ENCODE measurements at regions not wholly inside any gene's neighbourhood (a gene's known extent, or its start where the extent isn't known, plus 50 kb on each side); places are given as distances from the start of the nearest gene placed in this dataset.

- no peak for TF ChIP-seq CTCF (IDR thresholded peaks at IDR 0.05; ENCODE audit: borderline replicate concordance)
- Histone ChIP-seq H3K36me3 (no peaks in the 10 kb centered on the region), H3K27me3 (ENCODE audit: low read depth) (peaks cover 22% of the 10 kb centered on the region), H3K9me3 (replicated peaks) (no peaks in the 10 kb centered on the region), H3K27ac (replicated peaks) (no peak overlapping the region), H3K4me3 (no peak overlapping the region), H3K4me1 (no peaks in the 10 kb centered on the region)
- DNase-seq: no peak
- intact Hi-C loops (cut with micrococcal nuclease): no loop called here
Observed at GRCh38 chr5:38154615-38155204, 103.6 kb upstream of the EGFLAM start.

- no peak for TF ChIP-seq CTCF (IDR thresholded peaks at IDR 0.05; ENCODE audit: borderline replicate concordance)
Observed at GRCh38 chr5:38151878-38152277, 106.5 kb upstream of the EGFLAM start.

DNA sequence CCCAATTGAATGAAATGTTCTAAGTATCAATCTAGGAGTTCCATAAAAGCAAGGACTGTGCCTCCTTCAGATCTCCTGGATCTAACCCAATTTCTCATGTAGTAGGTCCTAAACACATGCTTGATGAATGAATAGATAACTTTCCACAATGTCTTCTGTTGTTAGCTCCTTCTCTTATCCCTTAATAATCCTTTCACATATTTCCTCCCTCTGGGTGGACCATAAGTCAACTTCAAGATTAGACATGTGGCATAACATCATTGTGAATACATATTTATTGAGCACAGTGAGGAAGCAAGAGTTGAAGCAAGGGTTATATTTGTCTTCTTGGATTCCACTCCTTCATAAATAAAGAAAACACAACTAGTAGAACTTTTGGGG lies 108.6 kb upstream of the EGFLAM start:
- intact Hi-C loops (cut with micrococcal nuclease): no loop called here
- H3K27me3 ChIP-seq (ENCODE audit: low read depth): peaks cover 18% of the 10 kb centered on the region
- H3K27ac ChIP-seq (replicated peaks): no peak overlapping the region
- no peak overlapping the region for H3K4me3 ChIP-seq
- no peaks in the 10 kb centered on the region for H3K36me3 ChIP-seq
- H3K4me1 ChIP-seq: no peaks in the 10 kb centered on the region
- no peaks in the 10 kb centered on the region for H3K9me3 ChIP-seq (replicated peaks)
- DNase-seq: no peak
- no peak for TF ChIP-seq CTCF (IDR thresholded peaks at IDR 0.05; ENCODE audit: borderline replicate concordance)

More at GRCh38 chr5:38151878-38152277, 106.5 kb upstream of the EGFLAM start:
- no peak for DNase-seq
- no peak overlapping the region for H3K27ac ChIP-seq (replicated peaks)
- H3K27me3 ChIP-seq (ENCODE audit: low read depth): peaks cover 22% of the 10 kb centered on the region
- H3K36me3 ChIP-seq: no peaks in the 10 kb centered on the region
- no peaks in the 10 kb centered on the region for H3K4me1 ChIP-seq
- H3K4me3 ChIP-seq: no peak overlapping the region
- intact Hi-C loops (cut with micrococcal nuclease): no loop called here
- no peaks in the 10 kb centered on the region for H3K9me3 ChIP-seq (replicated peaks)

DNA sequence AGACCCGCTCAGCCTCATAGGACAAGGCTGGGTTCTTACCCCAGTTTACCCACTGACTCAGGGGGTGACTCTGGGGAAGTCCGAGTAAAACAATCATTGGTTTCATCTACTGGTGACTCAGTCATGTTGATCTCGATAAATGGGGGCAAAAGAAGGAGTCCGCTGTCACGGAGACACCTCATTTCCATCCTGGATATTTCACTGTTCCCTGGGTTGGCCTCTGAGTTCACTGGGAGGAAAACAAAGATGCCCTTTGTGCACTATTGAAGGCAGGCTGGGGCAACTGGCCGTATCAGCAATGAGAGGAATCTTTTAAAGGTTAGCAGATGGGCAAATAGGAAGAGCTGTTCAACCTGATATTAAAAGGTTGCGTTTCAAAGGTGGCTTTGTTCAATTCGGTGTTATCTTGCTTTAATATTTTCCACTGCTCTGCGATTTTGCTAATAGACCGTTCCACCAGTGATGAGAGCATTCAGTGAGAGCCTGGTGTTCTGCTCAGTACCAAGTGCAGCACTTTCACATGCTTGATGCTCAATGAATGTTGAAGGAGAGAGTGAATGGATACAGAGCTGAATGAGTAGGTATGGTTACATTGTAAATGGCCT lies 110.2 kb upstream of the EGFLAM start:
- no peak for TF ChIP-seq CTCF (IDR thresholded peaks at IDR 0.05; ENCODE audit: borderline replicate concordance)
- Histone ChIP-seq H3K4me1 (no peaks in the 10 kb centered on the region), H3K27ac (replicated peaks) (no peak overlapping the region), H3K36me3 (no peaks in the 10 kb centered on the region), H3K4me3 (no peak overlapping the region), H3K27me3 (ENCODE audit: low read depth) (peaks cover 12% of the 10 kb centered on the region), H3K9me3 (replicated peaks) (no peaks in the 10 kb centered on the region)
- no peak for DNase-seq
- intact Hi-C loops (cut with micrococcal nuclease): no loop called here

DNA sequence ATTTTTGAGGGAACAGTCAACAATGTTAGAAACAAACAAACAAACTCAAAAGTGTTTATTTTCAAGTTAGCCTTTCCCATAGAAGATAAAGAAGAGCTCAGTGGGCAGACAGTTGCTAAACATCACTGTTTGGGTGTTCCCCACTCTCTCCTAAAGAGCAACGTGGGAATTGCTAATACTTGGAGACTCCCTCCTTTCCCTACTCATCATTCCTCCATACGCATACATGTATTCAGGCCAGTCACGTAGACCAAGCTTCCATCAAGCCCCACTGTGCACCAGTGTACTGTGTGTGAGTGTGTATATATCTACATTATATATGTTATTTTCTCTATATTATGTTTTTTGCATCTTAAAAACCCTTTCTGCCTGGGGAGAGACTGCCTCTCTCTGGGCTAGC lies 115.0 kb upstream of the EGFLAM start:
- Histone ChIP-seq H3K4me1 (no peaks in the 10 kb centered on the region), H3K4me3 (no peak overlapping the region), H3K36me3 (no peaks in the 10 kb centered on the region), H3K9me3 (replicated peaks) (no peaks in the 10 kb centered on the region), H3K27ac (replicated peaks) (no peak overlapping the region), H3K27me3 (ENCODE audit: low read depth) (peaks cover 5% of the 10 kb centered on the region)
- DNase-seq: no peak
- intact Hi-C loops (cut with micrococcal nuclease): no loop called here
- TF ChIP-seq CTCF (IDR thresholded peaks at IDR 0.05; ENCODE audit: borderline replicate concordance): no peak

All from left ventricle myocardium inferior (tissue), 1 donor.